ENCODE measurements at regions not wholly inside any gene's neighbourhood (a gene's known extent, or its start where the extent isn't known, plus 50 kb on each side); places are given as distances from the start of the nearest gene placed in this dataset.

DNA sequence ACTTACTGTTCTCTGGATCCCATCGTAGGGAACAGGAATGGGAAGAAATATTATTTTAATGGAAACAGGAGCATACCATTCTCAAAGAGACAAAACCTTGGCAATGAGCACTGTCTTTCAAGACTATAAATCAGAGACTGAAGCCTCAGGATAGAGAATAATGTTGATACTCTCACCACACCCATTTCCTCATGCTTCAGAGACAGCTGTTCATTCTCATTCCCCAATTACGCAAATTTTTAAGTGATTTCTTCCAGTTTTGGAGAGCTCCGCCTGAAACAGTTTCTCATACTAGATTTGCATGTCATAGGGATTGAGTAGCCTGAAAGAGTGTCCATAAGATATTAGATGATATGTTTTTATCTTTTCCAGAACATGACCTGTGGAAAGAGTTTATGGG, 290.5 kb upstream of the RASA1 start:
- no peak overlapping the region for H3K4me3 ChIP-seq (ENCODE audit: low read depth, low read length)
- no peak for TF ChIP-seq CTCF (IDR thresholded peaks at IDR 0.05; ENCODE audit: insufficient read depth, low read depth, low read length)
- DNase-seq (ENCODE audit: low read depth) = peak; percentile 74

DNA sequence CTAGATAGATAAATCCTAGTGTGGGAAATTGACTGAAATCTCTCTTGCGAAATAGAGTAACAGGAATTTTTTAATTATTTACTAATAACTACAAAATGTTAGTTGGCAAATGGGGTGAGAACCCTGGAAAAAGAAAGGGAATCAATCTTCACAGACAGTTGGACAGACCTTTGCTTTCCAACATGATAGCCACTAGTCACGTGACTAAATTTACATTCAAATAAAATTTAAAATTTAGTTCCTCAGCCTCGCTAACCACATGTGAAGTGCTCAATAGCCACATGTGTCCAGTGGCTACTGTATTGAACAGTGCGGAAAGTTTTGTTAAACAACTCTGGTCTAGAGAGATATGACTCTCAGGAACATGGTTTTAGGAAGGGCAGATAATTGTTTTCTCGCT, 289.9 kb upstream of the RASA1 start:
- TF ChIP-seq CTCF (IDR thresholded peaks at IDR 0.05; ENCODE audit: insufficient read depth, low read depth, low read length) = no peak
- DNase-seq (ENCODE audit: low read depth) = no peak
- H3K4me3 ChIP-seq (ENCODE audit: low read depth, low read length) = no peak overlapping the region

DNA sequence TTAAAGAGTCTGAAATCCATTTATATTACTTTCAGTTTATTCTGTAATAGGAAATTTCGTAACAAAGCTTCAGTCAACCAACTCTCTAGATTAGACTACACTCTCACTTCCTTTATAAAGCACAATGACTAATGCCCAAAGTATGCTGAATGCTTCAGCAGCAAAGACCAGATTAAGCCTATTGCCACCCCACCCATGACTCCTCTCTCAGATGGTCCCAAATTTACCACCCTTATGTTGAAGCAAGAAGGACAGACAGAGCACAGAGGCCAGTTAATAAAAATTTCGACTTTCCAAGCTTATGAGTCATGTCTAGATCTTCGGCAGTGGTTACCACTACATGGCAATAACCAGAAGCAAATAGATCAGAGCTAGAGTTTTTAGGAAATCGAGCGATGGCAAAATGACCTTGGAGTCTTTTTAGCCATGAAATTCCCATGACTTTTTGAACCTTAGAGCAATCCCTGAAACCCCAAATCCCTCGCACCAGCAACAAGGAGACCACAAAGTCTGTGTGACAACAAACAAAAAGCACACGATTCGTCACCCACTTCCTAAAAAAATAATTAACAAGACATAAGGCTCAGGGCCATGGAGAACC, 287.8 kb upstream of the RASA1 start:
- DNase-seq (ENCODE audit: low read depth) = peak; percentile 94
- TF ChIP-seq CTCF (IDR thresholded peaks at IDR 0.05; ENCODE audit: insufficient read depth, low read depth, low read length) = no peak
- H3K4me3 ChIP-seq (ENCODE audit: low read depth, low read length) = no peak overlapping the region

GRCh38 chr5:86981898-86982297, 285.8 kb upstream of the RASA1 start:
- DNase-seq (ENCODE audit: low read depth) = no peak
- no peak for TF ChIP-seq CTCF (IDR thresholded peaks at IDR 0.05; ENCODE audit: insufficient read depth, low read depth, low read length)
- no peak overlapping the region for H3K4me3 ChIP-seq (ENCODE audit: low read depth, low read length)

DNA sequence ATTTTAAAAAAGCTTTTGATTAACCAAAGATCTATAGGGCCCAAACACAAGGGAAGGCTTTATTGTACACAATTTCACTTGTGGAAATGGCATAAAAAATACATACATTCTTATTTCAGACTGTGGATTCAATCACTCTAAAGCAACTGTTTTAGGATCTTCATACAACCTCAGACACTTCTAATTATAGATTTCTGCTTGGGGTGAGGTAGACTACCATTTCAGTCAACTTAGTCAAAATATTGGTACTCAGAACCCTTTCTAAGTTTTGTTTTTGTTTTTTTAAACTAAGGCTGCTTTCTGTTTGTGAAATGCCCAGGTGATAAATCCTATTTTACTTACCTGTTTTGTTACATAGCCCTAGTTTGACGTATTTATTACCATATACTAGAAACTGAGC, 284.5 kb upstream of the RASA1 start:
- DNase-seq (ENCODE audit: low read depth) = no peak
- H3K4me3 ChIP-seq (ENCODE audit: low read depth, low read length) = no peak overlapping the region
- TF ChIP-seq CTCF (IDR thresholded peaks at IDR 0.05; ENCODE audit: insufficient read depth, low read depth, low read length) = no peak

- no peak overlapping the region for H3K4me3 ChIP-seq (ENCODE audit: low read depth, low read length)
- TF ChIP-seq CTCF (IDR thresholded peaks at IDR 0.05; ENCODE audit: insufficient read depth, low read depth, low read length) = no peak
- no peak for DNase-seq (ENCODE audit: low read depth)
Observed at GRCh38 chr5:86986837-86987236, 280.8 kb upstream of the RASA1 start.

GRCh38 chr5:86997516-86997915, 270.2 kb upstream of the RASA1 start:
- peak; percentile 48 for DNase-seq (ENCODE audit: low read depth)
- no peak for TF ChIP-seq CTCF (IDR thresholded peaks at IDR 0.05; ENCODE audit: insufficient read depth, low read depth, low read length)

More at GRCh38 chr5:86997516-86997915, 270.2 kb upstream of the RASA1 start:
- no peak overlapping the region for H3K4me3 ChIP-seq (ENCODE audit: low read depth, low read length)

Data from fibroblast of villous mesenchyme (primary cell).